ENCODE measurements at regions not wholly inside any gene's neighbourhood (a gene's known extent, or its start where the extent isn't known, plus 50 kb on each side); places are given as distances from the start of the nearest gene placed in this dataset.
"Not testable (repeated sequence)": the region's sequence is repeated elsewhere in the genome, so short reads cannot be mapped to it uniquely, and the experiment has no call there.

DNA sequence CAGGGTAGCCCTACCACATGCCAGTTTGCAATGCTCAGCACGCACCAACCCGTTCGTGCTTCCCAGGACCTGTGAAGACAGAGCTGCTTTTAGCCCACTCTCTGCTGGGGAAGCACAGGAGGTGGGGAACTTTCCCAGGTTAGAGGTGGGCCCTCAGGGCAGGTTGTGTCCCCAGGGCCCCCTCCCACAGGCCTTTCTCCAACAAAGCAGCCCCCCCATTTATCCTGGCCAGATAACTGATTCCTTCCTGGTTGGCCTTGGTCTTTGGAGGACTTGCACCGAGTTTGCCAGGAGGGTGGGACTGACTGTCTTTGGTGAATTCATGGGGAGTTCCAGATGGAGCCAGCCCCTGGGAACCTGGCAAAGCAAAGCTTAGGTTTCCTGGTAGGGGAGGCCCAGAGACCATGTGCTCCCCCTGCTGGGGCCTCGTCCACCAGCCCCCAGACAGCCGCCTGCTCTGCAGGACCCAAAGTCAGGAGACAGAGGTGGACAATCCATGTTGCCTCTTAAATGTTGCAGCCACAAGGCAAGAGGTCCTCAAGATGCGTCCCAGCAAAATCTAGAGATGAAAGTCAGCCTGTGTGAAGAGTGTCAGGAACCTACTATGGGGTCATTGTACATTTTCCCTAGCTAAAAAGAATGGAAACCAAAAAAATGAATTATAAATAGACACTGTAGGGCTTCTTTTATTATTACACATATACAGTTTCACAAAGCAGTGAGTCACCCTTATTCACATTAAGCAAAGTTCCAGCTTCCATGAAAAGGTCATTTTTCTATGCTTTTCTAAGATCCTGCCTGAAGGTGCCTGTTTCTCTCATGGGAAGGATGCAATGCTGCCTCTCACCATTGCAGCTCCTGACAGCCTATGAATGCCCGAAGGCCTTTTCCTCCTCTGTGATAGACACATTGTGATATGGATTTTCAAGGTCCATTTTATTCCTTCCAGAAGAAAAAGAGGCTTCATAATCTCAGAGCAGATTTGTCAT lies 497.8 kb downstream of the PREX1 start:
- Histone ChIP-seq H3K27ac (ENCODE audit: low read length) (no peak overlapping the region), H3K4me1 (ENCODE audit: control insufficient read depth, insufficient read depth, low read length) (no peaks in the 10 kb centered on the region), H3K4me3 (ENCODE audit: low read length) (no peak overlapping the region), H3K9me3 (ENCODE audit: control insufficient read depth, low read depth, low read length) (no peaks in the 10 kb centered on the region), H3K27me3 (ENCODE audit: control insufficient read depth, insufficient read depth, low read length) (no peaks in the 10 kb centered on the region), H3K36me3 (ENCODE audit: control insufficient read depth, insufficient read depth, low read length) (no peaks in the 10 kb centered on the region)
- no peak for DNase-seq
- no CpG with 5 or more reads among the region's 8 CpGs for WGBS (ENCODE audit: insufficient coverage, low lambda C conversion rate)

DNA sequence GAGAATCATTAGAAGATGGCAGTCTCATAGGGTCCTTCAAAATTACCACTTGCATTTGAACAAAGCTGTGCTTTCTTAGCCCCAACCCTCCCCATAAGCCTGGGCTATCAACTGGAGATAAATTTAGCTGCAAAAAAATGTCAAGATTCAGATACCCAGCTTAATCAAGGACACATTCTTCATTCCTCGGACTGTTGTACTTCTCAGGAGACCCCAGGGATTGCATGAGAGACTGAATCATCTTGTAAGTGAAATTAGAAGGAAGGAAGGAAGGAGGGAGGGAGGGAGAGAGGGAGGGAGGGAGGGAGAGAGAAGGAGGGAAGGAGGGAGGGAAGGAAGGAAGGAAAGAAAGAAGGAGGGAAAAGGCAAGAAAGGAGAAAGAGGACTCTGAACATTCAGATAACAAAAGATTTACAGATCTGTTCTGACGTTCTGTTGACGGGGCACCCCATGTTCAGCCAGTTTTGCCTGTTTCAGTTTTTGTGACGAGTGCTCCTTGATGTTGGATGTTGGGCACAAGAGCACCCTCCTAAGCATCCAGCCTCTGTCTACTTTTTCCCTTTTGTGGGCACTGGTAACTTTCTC lies 498.7 kb downstream of the PREX1 start:
- no peak for DNase-seq
- 58% methylated on average over 2 of the region's 4 CpGs for WGBS (ENCODE audit: insufficient coverage, low lambda C conversion rate)
- H3K4me3 ChIP-seq (ENCODE audit: low read length) = no peak overlapping the region
- H3K27me3 ChIP-seq (ENCODE audit: control insufficient read depth, insufficient read depth, low read length) = no peaks in the 10 kb centered on the region
- H3K36me3 ChIP-seq (ENCODE audit: control insufficient read depth, insufficient read depth, low read length) = no peaks in the 10 kb centered on the region
- H3K9me3 ChIP-seq (ENCODE audit: control insufficient read depth, low read depth, low read length) = no peaks in the 10 kb centered on the region
- H3K4me1 ChIP-seq (ENCODE audit: control insufficient read depth, insufficient read depth, low read length) = no peaks in the 10 kb centered on the region
- H3K27ac ChIP-seq (ENCODE audit: low read length) = no peak overlapping the region

DNA sequence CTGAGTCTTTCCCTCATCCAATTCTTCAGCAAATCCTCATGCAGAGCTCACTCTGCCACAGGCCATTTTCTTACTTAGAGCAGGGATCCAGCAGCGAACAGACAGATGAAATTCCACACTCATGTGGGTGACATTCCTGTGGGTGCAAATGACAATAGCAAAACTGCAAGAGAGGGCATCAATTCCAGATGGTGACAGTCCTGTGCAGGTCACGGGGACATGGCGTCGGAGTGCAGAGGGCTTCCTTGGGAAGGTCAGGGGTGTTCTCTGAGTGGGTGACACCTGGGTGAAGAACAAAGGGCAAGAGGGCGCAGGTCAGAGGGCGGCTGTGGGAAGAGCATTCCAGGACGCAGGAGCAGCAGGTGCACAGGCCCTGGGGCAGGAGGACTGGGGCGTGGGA lies 500.0 kb downstream of the PREX1 start:
- H3K4me1 ChIP-seq (ENCODE audit: control insufficient read depth, insufficient read depth, low read length); H3K4me3 ChIP-seq (ENCODE audit: low read length); H3K27me3 ChIP-seq (ENCODE audit: control insufficient read depth, insufficient read depth, low read length); DNase-seq; H3K36me3 ChIP-seq (ENCODE audit: control insufficient read depth, insufficient read depth, low read length); H3K9me3 ChIP-seq (ENCODE audit: control insufficient read depth, low read depth, low read length); H3K27ac ChIP-seq (ENCODE audit: low read length): not testable (repeated sequence)
- WGBS (ENCODE audit: insufficient coverage, low lambda C conversion rate) = no CpG with 5 or more reads among the region's 8 CpGs

DNA sequence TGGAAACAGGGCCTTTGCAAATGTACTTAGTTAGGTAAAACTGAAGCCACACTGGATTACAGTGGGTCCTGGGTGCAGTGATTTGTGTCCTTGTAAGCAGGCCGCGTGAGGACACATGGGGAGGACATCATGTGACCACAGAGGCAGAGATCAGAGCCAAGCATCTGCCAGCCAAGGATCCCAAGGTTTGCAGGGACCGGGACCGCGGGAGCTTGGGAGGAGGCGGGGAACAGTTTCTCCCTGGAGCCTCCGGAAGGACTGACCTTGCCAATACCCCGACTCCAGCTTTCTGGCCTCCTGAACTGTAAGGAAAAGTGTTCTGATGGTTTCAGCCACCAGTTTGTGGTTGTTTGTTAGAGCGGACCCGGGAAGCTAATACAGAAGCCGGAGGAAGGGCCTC lies 500.9 kb downstream of the PREX1 start:
- Histone ChIP-seq H3K4me3 (ENCODE audit: low read length) (no peak overlapping the region), H3K27me3 (ENCODE audit: control insufficient read depth, insufficient read depth, low read length) (no peaks in the 10 kb centered on the region), H3K9me3 (ENCODE audit: control insufficient read depth, low read depth, low read length) (no peaks in the 10 kb centered on the region), H3K27ac (ENCODE audit: low read length) (no peak overlapping the region), H3K36me3 (ENCODE audit: control insufficient read depth, insufficient read depth, low read length) (no peaks in the 10 kb centered on the region), H3K4me1 (ENCODE audit: control insufficient read depth, insufficient read depth, low read length) (no peaks in the 10 kb centered on the region)
- WGBS (ENCODE audit: insufficient coverage, low lambda C conversion rate) = no CpG with 5 or more reads among the region's 11 CpGs
- no peak for DNase-seq

DNA sequence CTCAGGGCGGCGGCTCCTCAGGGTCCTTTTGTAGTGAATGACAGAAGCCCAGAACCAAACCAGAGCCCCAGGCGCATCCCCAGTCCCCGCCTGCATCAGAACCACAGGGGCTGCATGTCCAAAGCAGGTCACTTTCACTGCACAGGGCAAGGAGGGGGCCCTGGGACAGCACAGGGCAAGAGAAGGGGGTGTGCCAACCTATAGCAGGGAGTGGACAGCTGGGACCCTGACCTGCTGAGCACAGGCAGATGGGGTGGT lies 501.4 kb downstream of the PREX1 start:
- WGBS (ENCODE audit: insufficient coverage, low lambda C conversion rate) = no CpG with 5 or more reads among the region's 4 CpGs
- H3K4me3 ChIP-seq (ENCODE audit: low read length) = no peak overlapping the region
- DNase-seq = no peak
- no peak overlapping the region for H3K27ac ChIP-seq (ENCODE audit: low read length)
- H3K9me3 ChIP-seq (ENCODE audit: control insufficient read depth, low read depth, low read length) = no peaks in the 10 kb centered on the region
- H3K4me1 ChIP-seq (ENCODE audit: control insufficient read depth, insufficient read depth, low read length) = no peaks in the 10 kb centered on the region
- no peaks in the 10 kb centered on the region for H3K36me3 ChIP-seq (ENCODE audit: control insufficient read depth, insufficient read depth, low read length)
- no peaks in the 10 kb centered on the region for H3K27me3 ChIP-seq (ENCODE audit: control insufficient read depth, insufficient read depth, low read length)

DNA sequence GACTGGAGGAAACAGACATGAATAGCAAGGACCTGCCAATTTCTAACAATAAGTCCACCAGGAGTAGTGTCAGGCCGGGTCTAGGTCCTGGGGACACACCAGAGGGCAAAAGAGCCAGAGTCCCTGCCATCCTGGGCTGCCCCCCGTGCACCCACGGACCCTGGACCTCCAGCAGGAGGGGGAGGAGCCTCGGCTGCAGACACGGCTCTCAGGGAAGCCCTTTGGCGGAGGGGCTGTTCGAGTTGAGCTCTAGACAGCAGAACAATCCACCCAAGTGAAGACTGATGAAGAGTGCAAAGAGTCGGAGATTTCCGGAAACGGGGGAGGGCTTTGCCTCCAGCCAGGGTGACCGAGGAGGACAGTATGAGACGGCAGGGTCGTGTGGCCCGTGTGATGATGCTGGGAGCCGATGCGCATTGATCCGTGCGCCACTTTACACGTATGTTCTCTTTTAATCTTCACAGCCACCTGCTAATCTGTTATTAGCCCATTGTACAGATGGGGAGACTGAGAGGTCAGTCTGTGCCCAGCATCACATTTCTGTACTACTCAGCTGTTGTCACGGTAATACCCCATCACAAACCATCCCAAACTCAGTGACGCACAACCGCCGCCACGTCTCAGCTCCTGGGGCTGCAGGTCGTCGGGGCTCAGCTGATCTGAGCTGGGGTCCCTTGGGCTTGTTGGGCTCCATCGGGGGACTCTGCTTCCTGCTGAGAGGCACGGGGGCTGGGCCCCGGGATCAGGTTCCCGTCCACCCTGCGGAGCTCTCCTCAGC lies 502.0 kb downstream of the PREX1 start:
- H3K4me1 ChIP-seq (ENCODE audit: control insufficient read depth, insufficient read depth, low read length) = no peaks in the 10 kb centered on the region
- no peak overlapping the region for H3K27ac ChIP-seq (ENCODE audit: low read length)
- no peaks in the 10 kb centered on the region for H3K27me3 ChIP-seq (ENCODE audit: control insufficient read depth, insufficient read depth, low read length)
- H3K36me3 ChIP-seq (ENCODE audit: control insufficient read depth, insufficient read depth, low read length) = no peaks in the 10 kb centered on the region
- no peaks in the 10 kb centered on the region for H3K9me3 ChIP-seq (ENCODE audit: control insufficient read depth, low read depth, low read length)
- WGBS (ENCODE audit: insufficient coverage, low lambda C conversion rate) = no CpG with 5 or more reads among the region's 31 CpGs
- no peak for DNase-seq
- H3K4me3 ChIP-seq (ENCODE audit: low read length) = no peak overlapping the region

DNA sequence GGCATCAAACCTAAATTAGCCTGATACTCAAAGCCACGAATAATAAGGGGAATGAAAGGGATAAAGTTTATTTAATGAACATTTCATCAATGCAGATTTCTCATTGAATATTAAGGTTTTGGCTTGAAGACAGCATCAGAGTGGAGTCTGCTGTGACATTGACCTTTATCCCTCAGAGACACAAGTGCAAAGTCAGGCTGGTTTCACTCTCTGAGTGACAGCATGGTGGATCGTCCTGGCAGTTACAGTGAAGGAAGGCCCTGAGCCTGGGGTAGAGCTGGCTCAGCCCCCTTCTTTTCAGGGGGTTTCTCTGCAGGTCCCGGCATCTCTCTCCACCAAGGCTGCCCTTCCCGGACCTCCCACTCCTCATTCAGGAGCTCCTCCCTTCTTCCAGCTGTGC lies 503.1 kb downstream of the PREX1 start:
- Histone ChIP-seq H3K4me1 (ENCODE audit: control insufficient read depth, insufficient read depth, low read length) (no peaks in the 10 kb centered on the region), H3K27me3 (ENCODE audit: control insufficient read depth, insufficient read depth, low read length) (no peaks in the 10 kb centered on the region), H3K36me3 (ENCODE audit: control insufficient read depth, insufficient read depth, low read length) (no peaks in the 10 kb centered on the region), H3K4me3 (ENCODE audit: low read length) (no peak overlapping the region), H3K27ac (ENCODE audit: low read length) (no peak overlapping the region), H3K9me3 (ENCODE audit: control insufficient read depth, low read depth, low read length) (no peaks in the 10 kb centered on the region)
- no peak for DNase-seq
- WGBS (ENCODE audit: insufficient coverage, low lambda C conversion rate) = no CpG with 5 or more reads among the region's 4 CpGs

DNA sequence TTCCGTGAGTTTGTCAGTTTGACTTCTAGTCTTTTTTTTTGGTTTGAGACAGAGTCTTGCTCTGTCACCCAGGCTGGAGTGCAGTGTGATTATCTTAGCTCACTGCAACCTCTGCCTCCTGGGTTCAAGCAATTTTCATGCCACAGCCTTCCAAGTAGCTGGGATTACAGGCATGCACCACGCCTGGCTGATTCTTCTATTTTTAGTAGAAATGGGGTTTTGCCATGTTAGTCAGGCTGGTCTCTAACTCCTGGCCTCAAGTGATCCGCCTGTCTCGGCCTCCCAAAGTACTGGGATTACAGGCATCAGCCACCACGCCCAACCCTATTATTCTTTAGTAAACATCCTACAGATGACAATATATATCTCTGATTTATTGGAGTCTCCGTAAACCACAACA lies 506.5 kb downstream of the PREX1 start:
- no peaks in the 10 kb centered on the region for H3K4me1 ChIP-seq (ENCODE audit: control insufficient read depth, insufficient read depth, low read length)
- H3K36me3 ChIP-seq (ENCODE audit: control insufficient read depth, insufficient read depth, low read length) = no peaks in the 10 kb centered on the region
- H3K27ac ChIP-seq (ENCODE audit: low read length) = no peak overlapping the region
- no peaks in the 10 kb centered on the region for H3K27me3 ChIP-seq (ENCODE audit: control insufficient read depth, insufficient read depth, low read length)
- WGBS (ENCODE audit: insufficient coverage, low lambda C conversion rate) = 100% methylated on average over 2 of the region's 6 CpGs
- no peak for DNase-seq
- no peaks in the 10 kb centered on the region for H3K9me3 ChIP-seq (ENCODE audit: control insufficient read depth, low read depth, low read length)
- H3K4me3 ChIP-seq (ENCODE audit: low read length) = no peak overlapping the region

DNA sequence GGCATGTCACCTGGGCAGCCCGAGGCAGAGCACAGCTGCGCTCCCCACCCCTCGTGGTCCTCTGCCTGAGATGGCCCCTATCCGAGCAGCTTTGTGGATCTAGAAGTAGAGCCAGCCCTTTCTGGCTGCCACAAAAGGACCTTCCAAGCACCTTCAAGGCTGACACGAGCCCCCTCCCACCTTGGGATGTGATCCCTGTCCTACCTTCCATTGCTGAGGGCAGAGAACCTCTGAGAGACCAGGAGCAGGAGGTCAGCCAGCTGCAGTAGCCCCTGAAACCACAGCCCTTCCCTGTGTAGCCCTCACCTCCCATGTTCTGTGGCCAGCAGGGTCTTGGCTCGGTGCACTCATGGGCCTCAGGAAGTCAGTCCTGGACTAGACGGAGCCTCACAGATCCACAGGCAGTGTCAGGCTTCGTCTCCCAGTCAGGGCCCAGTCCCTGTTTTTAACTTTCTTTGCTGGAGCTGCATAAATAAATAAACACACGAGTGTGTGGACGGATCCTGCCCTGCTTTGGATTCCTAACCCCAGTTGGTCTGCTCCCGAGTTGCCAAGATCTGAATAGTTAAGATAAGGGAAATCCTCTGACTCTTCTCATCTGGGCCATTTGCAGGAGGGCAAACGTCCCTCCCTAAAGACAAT lies 507.7 kb downstream of the PREX1 start:
- no peak for DNase-seq
- H3K9me3 ChIP-seq (ENCODE audit: control insufficient read depth, low read depth, low read length) = no peaks in the 10 kb centered on the region
- H3K4me1 ChIP-seq (ENCODE audit: control insufficient read depth, insufficient read depth, low read length) = no peaks in the 10 kb centered on the region
- no peaks in the 10 kb centered on the region for H3K36me3 ChIP-seq (ENCODE audit: control insufficient read depth, insufficient read depth, low read length)
- H3K4me3 ChIP-seq (ENCODE audit: low read length) = no peak overlapping the region
- no peaks in the 10 kb centered on the region for H3K27me3 ChIP-seq (ENCODE audit: control insufficient read depth, insufficient read depth, low read length)
- WGBS (ENCODE audit: insufficient coverage, low lambda C conversion rate) = no CpG with 5 or more reads among the region's 12 CpGs
- H3K27ac ChIP-seq (ENCODE audit: low read length) = no peak overlapping the region

DNA sequence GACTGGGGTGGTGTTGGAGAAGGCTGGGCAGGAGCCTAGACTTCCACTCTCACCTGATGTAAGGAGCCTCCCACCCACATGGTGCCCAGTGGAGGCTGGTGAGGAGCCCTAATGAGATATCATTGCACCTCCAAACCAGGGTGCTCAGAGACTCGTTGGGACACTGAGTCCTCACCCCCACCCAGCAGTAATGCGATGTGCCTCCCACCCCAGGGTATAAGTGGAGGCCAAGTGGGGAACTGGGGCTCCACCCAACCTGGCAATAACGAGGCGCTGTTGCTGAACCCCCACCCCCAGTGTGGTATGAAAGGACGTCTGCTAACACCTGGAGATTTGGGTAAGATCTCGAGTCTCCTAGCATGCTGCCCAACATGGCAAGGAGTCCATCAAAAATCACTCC lies 510.2 kb downstream of the PREX1 start:
- Histone ChIP-seq H3K36me3 (ENCODE audit: control insufficient read depth, insufficient read depth, low read length) (no peaks in the 10 kb centered on the region), H3K27me3 (ENCODE audit: control insufficient read depth, insufficient read depth, low read length) (no peaks in the 10 kb centered on the region), H3K9me3 (ENCODE audit: control insufficient read depth, low read depth, low read length) (no peaks in the 10 kb centered on the region), H3K27ac (ENCODE audit: low read length) (no peak overlapping the region), H3K4me1 (ENCODE audit: control insufficient read depth, insufficient read depth, low read length) (no peaks in the 10 kb centered on the region), H3K4me3 (ENCODE audit: low read length) (no peak overlapping the region)
- DNase-seq = no peak
- no CpG with 5 or more reads among the region's 6 CpGs for WGBS (ENCODE audit: insufficient coverage, low lambda C conversion rate)
